Dedifferentiated amniotic fluid mesenchymal stem cell (primary cell): ENCODE measurements at regions not wholly inside any gene's neighbourhood (a gene's known extent, or its start where the extent isn't known, plus 50 kb on each side); places are given as distances from the start of the nearest gene placed in this dataset.

Source experiments
- DNase-seq: peaks from one replicate; pipeline ENCODE4 v3.0.0-alpha.2; 2016; ENCODE audit errors: extremely low spot score

DNA sequence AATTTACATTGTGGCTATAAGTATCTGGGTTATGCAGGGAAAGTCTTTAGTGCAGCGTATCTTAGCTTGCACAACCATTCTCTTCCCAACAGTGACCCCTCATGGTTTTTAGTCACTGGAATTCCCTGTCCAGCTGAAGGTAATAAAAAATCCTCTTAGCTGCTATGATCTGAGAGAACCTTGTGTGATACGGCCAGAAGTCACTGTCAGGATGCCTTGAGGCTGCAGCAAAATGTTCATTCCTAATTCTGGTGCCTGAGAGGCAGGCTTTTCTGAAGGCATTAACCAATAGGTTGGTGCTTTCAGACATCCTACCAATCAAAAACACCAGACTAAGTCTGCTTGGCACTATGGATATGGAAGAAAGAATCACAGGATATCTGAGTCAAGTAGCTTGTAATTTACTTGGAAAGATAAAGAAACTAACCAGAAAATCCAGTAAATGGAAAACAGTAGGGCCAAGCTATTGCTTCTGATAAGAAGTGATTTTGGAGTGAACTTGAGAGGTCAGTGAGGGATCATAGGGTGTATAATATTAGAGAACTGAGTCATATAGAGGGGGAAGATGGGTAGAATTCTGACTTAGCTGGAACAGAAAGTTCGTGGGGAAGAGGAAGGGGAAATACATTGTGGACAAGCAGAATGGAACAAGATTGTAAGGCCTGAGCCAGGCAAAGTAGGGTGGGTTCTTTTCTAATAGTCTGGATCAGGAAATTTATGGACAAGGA lies 89.0 kb upstream of the SLC14A2 start:
- DNase-seq: peak; percentile 47

DNA sequence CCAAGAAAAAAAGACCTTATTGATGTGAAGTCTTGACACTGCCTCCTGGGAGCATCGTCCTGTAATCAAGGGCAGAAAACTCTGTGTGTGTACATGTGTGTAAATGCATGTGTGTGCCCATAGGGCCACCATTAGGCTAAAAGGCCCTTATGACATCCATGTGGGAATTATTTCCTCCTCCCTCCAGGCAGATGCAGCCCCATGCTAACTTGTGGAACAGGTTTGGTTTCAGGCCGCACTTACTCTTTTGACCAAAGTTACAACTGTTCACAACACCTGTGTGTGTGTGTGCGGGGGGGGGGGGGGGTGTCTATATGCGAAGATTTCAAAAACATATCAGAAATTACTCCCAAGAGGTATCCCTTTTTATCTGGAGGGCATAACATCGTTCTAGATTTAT lies 87.4 kb upstream of the SLC14A2 start:
- no peak for DNase-seq

DNA sequence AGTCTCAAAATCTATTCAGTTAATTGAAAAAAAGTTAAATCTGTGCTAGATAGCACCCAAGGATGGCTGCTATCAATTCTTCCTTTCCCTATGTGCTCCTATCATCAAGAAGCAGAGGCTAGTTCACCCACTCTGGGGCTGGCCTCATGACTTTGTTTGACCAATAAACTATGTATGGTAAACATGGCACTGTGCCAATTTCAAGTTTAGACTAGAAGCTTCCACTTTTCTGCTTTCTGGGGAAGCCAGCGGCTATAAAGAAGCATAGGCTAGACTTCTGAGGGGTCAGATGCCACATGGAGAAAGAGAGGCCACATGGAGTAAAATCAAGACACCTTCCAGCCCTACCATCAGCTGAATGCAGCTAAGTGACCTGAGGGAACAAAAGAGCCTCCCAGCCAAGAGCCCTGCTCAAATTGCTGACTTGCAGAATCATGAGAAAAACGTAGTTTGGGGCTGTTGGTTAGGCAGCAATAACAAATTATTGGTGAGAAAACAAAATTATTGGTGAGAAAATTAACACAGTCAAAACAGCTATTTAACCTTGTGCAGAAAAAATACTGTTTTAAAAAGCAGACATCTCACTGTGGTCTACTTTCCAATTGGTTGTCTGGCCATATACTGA lies 86.5 kb upstream of the SLC14A2 start:
- no peak for DNase-seq

DNA sequence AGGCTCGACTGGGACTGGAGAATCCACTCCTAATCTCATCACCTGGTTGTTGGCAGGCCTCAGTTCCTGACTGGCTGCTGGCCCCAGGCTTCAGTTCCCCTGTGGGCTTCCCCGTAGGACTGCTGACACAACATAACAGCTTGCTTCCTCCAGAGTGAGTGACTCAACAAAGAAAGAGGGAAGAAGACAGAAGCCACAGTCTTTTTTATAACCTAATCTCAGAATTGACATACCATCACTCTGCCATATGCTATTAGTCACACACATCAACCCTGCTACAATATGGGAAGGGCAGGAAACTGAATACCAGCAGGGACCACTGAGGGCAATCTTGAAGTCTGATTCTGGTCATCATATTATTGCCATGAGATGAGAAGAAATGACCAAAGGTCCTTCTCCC lies 76.8 kb upstream of the SLC14A2 start:
- no peak for DNase-seq

DNA sequence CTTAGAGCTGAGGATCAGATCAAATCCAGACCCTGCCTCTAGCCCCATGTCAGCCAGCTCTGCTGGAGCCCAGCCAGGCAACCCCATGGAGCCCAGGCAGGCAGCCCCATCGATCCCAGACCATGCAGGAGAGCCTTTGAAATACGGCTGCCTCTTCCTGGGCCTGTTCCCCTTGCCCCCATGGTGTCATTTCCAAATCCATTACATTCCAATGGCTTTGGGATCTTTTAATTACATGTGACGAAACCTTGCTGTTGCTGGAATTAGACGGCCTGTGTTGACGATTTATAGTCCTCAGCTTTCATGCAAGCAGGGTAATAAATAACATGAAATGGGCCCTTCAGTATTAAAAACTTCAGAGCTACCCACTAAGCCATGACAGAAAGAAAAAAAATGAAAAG lies 75.8 kb upstream of the SLC14A2 start:
- no peak for DNase-seq

DNA sequence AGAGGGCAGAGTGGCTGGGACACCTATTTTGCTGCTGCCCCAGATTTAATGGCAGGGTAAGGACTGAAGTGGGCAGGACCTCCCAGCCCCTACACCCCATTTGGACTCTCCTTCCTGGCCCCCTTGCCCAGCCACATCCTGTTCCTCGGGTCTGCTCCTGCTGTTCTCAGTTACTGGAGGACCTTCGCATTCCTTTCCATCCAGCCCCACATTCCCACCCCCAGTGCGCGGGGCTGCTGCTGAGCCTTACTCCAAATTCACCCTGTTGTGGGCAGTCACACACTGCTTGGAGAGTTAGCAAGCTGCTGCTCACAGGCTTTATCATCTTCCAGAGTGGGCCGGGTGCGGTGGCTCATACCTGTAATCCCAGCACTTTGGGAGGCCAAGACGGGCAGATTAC lies 75.2 kb upstream of the SLC14A2 start:
- DNase-seq: no peak

DNA sequence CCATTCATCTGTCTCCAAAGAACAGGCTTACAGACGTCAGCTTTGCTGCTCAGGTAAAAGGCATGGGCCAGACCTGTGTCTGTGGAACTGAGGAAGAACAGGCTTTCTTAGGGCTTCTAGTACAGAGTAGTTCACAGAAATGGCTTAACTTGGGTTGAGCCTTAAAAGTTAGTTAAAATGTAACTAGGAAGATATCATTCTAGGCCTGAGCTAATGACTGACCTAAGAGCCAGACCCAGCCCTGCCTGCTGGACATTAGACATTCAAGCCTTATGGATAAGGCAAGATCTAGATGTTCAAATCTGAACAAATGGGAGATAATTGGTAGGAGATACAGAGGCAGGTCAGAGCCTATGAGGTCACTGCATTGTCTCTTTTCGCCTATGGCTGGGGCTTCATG lies 73.9 kb upstream of the SLC14A2 start:
- no peak for DNase-seq

DNA sequence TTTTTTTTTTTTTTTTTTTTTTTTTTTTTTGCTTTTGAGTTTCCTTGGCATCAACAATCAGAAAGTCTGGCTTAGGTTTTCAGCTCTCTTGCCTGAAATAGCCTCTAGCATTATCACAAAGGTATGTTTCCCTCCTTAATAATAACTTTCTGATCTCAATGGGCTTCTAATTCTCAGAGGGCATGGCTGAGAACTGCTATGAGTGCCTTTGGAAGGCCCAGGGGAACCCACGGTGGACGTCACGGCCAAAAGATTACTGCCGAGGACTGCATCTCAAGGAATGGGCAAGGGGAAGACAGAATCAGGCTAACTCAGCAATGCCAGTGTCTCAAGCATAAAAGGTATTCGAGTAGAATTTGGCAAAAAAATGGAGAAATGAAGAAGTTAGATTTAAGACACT lies 73.2 kb upstream of the SLC14A2 start:
- DNase-seq: no peak

DNA sequence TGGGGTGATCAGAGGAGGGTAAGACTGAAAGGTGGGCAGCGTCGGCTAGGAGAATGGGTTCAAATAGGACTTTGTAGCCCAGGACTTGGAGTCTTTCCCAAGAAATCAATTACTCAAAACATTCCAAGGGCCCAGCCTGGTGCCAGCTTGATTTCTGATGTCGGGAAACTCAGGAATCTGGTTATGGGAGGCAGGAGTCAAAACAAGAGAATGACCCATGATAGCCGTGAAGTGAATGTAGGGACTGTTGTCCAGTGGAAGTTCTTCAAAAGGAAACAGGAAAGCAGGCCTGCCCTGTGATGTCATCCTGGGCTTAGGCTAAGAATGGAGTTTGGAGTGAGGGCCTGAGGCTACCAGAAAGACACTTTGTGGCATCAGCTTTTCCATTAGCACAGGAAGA lies 67.4 kb upstream of the SLC14A2 start:
- no peak for DNase-seq

DNA sequence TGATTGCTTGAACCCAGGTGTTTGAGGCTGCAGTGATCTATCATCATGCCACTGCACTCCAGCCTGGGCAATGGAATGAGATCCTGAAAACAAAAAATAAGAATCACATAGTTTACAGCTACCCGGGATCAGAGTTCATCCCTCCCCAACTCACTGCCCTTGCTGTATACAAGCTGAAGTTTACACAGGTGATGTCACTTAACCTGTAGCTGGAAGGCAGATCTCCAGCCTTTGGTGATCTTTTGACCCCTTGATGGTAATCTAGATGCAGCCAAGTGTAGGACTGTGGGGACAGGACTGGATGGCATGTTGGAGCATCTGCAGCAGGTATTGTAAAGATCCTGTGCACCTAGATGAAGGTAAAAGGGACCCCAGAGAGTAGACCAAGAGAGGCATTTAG lies 66.7 kb upstream of the SLC14A2 start:
- no peak for DNase-seq

DNA sequence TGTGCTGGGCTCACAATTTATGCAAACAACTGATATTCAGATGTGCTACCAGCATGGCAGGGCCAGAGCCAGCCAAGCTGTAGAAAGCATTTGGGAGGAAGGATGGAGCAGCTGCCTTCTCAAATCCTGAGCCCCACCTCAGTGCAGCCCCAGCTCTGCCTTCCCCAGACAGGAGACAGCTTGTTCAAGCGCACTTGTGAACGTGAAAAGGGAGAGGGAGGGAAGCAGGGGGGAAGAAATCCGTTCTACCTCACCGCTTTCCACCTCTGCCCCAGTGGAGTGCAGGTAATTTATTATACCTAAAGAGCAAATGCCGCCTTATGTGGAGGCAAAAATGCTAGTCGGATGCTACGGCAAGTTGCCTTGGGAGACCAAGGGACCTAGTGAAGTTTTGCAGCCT lies 66.0 kb upstream of the SLC14A2 start:
- DNase-seq: no peak

DNA sequence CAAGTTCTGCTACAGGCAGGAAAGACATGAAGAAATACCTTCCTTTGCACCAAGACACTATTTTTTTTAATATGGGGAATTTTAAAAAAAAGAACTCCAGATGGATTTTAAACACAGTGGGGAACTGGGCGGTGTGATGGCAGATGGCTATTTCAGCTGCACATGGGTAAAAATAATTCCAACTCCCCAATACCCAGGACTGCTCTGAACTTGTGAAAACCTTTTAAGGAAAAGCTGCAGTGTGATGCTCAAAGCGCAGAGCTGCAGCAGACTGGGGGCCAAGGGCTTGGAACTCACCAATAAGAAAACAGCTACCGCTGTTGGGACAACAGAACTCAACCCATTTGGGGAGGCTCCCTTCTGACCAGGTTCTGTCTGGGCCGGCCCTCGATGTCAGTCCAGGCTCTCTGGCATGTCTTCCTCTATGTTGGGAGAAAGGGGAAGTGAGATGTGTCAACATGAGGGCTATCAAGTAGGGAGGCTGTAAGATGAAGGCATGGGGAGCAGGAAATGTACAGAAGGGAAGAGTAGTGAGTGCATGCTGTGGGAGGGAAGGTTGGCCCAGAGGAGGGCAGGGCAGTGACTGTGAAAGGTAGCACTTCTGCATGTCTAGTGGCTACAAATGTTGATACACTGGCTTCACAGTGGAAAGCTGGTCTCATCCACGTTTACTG lies 64.0 kb upstream of the SLC14A2 start:
- no peak for DNase-seq

DNA sequence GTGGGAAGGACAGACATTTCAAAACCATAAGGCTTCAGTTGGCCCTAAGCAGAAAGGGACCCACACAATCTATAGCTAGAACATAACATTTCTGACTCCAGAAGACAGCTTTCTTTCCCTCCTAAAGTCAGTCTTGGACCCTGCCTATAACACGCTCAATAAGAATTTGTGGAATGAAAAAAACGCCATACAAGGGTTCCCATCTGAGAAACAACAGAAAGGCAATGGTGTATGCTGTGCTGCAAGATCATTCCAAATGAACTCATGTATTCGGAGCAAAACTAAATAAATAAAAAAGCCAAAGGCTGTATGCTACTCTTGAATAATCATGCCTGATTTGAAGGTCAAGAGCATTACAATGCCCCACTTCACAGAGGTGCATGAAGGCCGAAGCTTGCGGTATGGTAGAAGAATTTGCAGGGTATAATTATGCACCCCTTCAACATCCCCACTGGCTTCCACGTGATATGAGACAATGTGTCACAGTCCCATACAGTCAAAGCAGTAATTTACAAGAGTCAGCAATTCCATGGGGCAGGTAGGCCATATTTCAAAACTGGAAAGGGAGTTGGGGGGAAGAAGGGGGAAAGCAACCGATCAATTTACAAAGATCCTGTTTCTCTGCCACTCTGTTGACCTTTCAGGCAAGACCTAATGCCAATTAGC lies 61.4 kb upstream of the SLC14A2 start:
- DNase-seq: peak; percentile 22

DNA sequence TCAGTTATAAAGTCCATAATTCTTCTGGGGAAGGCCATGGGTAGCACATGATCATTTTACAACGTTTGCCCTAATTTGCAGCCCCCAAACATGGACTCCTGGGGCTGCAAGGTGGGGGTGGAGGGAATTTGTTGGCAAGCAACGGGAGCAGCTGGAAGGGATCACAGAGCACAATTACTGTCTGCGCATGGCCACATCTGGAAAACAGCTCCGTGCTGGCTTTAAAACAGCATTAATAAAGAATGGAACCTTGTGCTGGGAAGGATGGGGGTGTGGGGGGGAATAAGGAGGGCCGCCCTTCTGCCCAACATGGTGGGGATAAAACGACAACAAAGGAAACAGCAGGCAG lies 60.9 kb upstream of the SLC14A2 start:
- DNase-seq: no peak

DNA sequence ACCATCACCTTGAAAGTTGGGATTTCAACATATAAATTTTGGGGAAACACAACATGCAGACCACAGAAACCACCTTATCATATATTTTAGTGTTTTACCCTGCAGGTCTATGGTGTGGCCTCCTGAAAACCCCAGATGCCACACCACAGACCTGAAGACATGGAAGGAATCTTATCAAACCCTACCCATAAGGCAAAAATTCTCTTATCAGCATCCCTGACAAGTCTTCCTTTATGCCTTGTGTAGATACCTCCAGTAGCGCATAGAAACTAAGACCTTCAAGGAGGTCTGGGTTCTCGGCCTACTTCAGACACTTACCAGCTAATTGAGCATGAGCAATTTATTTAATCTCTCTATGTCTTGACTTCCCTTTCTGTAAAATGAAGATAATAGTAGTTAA lies 59.1 kb upstream of the SLC14A2 start:
- no peak for DNase-seq

DNA sequence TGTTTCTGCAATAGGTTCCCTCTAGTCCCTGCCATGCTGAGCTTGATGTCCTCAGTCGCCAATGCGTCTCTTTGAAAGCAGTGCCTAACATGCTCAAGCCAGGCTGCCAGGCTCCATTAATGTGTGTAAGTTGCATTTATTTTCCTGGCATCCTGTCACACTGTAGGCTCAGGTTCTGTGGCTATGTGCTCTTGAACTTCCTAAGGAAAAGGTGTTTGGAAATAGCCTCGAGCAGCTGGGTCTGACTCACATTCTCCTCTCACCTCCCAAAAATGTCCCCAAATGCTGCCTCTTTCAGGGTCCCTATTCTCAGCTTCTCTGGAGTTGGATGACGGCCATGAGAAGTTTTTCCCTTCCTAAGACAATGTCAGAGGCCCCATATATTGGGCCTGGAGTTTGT lies 58.0 kb upstream of the SLC14A2 start:
- DNase-seq: no peak

DNA sequence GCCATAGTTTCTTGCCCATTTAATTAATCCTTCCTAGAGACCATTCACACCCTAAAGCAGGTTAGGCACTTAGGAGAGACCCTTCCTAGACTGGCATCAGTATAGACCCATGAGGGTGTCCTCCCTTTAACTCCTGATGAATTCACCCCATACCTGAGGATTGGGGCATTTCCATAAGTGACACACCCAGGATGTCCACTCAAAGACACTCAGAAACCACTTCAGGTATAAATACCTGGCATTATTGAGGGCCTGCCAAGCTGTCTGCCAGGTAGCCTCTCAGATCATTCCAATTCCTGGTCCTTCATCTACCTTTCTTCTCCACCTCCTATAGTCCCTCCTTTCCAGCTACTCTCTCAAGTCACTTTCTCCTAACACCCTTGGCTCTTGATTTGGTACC lies 57.5 kb upstream of the SLC14A2 start:
- no peak for DNase-seq

DNA sequence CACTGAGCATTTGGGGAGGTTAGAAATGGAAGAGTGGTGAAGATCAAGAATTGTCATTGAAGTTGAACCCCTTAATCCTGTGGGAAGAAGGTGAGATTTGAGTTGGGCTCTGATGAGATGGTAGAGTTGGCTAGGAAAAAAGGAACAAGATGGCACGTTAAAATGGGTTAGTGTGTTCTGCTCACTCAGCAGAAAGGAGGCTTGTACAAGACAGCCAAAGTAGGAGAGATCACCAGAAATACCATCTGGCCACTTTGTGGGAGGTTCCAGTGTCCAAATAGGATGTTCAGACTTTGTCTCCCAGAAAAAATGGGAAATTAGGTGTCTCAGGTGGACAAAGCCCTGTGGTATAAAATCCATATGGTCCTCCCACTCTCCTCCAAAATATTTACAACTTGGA lies 56.0 kb upstream of the SLC14A2 start:
- DNase-seq: no peak

DNA sequence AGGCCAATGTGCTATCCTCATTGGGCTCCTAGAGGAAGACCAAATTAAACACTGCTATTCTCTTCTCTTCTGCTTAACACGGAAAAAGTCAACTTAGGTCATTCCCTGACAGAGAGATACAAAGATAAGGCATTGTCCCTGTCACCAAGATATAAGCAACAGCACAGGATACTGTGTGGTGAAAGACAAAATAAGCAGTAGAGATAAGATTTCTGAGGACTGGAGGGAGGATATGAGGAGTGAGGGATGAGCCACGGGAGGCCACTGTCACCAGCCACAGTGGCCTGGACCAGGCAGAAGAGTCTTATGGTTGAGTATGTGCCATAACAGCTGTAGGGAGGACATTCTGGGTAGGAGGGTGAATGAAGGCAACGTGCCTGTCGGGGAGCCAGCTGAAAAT lies 54.4 kb upstream of the SLC14A2 start:
- no peak for DNase-seq

DNA sequence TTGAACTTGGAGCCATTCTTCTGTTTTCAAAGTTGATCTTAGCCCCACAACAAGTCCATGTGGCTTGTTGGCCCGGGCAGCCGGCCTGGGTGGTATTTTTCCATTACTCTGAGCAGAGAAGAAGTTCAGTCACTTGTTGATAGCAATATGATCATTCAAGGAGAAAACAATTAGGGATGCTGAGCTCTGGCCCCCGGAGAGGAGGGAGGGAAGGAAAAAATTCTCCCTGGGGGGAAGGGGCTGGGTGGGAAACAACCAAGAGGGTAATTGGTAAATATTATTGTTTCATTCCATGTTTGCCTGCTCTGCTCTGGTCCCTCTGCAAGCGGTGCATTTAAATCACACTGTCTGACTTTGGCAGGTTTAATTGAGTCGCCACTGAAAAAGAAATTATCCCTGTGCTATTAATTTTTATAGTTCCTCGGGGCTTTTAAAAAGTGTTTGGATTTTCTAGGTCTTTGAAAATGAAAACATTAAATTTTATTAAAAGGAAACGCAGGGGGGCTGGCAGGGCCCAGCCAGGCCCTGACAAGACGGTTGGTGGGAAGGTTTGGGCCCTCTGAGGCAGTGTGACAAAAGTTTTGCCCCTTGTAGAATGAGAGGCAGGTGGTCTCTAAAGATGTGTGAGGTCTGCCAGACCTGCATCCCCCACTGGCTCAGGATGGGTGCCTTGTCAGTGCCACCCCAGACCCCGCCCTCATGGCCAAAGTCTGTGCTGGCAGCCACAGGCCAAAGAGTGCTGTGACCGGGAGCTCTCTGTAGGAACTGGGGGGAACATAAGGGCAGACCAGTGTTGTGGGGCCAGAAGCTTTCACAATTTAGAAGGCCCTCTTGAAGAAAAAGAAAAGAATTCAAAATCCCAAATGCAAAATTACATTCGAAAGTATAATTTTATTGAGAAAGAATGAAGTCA lies 52.5 kb upstream of the SLC14A2 start:
- DNase-seq: no peak

DNA sequence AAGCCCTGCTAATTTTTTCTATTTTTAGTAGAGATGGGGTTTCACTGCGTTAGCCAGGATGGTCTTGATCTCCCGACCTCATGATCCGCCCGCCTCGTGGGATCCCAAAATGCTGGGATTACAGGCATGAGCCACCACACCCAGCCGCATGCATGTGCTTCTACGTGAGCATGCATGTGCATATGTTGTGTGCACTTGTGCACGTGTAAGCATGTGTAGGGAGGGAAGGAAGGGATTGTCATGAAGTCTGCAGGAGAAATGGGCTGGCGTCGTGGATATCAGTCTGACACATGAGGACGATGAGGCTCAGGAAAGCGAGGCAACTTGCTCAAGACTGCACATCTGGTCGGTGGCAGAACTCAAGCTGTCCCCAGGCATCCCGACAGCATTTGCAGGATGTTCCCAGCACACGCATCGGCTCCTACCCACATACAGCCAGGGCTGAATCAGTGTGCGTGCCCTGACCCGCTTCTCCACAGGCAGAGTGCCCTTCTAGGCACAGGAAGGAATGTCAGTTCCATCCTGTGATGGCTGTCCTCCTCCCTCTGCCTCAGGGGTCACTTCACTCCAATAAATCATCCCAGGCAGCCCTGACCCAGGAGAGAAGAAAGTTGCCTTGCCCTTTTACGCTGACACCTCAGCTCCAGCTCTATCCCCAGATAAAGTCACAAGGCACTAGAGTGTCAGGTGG lies 49.9 kb upstream of the SLC14A2 start:
- DNase-seq: no peak
